ENCODE measurements at regions not wholly inside any gene's neighbourhood (a gene's known extent, or its start where the extent isn't known, plus 50 kb on each side); places are given as distances from the start of the nearest gene placed in this dataset.

- TF ChIP-seq CTCF (IDR thresholded peaks at IDR 0.05) (no peak), POLR2A (IDR thresholded peaks at IDR 0.05) (no peak)
Measured at GRCh38 chr12:113683574-113683973, 211.9 kb upstream of the LHX5 start.
